Glomerular visceral epithelial cell (primary cell): ENCODE measurements at regions not wholly inside any gene's neighbourhood (a gene's known extent, or its start where the extent isn't known, plus 50 kb on each side); places are given as distances from the start of the nearest gene placed in this dataset.
A peak's percentile ranks its signal among the peaks of the same experiment; 100 is the strongest.

Source experiments
- DNase-seq: peaks from one replicate; pipeline ENCODE4 v3.0.0-alpha.2; 2016; ENCODE audit errors: extremely low spot score

DNA sequence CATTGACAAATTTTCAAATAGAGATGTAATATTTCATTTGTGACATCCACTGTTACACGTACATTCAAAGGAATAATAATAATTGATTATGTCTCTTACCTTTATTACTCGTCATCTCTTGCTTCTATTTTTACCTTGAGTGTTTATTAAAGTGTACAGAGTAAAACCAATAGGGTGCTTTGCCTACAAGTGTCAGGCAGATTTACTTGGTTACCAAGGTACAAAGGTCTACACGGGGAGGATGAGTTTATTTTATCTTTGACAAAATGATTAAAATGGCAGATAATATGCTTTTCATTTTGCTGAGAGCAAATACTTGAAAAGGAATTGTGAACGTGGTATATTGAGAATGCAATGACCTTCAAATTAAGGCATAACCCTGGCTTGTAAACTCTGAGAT is 137.8 kb upstream of the SOX5 start:
- no peak for DNase-seq

- DNase-seq, result no peak
Observed at GRCh38 chr12:24084800-24085199, 135.3 kb upstream of the SOX5 start.

- DNase-seq, result no peak
Observed at GRCh38 chr12:24083838-24084237, 134.4 kb upstream of the SOX5 start.

DNA sequence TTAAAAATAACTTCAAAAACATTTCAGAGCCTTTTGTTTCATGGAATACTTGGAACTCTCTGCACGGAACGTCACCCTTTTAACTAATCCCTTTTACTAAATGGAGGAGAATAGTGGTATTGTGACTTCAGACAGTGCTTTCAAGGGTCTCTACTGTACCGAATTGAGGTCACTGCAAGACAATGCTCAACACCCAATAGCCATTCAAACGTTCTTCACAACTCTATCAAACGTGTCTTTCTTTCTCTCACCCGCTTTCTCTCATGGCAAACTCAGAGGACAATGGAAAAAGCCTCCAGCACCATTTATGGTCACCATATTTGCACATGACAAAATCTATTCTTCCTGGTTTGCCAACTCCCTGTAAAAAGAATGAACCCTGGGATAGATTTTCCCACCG is 132.1 kb upstream of the SOX5 start:
- no peak for DNase-seq

DNA sequence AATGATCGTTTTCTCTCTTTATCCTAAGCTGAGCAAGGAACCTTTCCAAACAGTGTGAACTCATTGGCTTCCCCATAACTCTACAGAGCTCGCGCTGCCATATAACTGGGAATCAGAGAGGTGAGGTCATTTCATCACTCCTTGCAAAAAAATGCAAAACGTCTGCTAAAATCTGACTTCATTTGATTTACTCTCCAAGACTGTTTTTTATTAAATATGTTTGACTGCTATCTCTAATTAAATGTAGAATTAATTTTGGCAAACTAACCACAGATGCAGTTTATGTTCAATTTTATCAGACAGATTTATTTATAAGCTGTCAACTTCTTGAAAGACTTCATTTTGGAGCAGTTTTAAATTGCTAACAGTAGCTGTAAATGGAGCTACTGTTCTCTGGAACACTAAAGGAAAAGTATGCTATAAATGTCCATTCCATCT is 131.6 kb upstream of the SOX5 start:
- DNase-seq, result no peak

DNA sequence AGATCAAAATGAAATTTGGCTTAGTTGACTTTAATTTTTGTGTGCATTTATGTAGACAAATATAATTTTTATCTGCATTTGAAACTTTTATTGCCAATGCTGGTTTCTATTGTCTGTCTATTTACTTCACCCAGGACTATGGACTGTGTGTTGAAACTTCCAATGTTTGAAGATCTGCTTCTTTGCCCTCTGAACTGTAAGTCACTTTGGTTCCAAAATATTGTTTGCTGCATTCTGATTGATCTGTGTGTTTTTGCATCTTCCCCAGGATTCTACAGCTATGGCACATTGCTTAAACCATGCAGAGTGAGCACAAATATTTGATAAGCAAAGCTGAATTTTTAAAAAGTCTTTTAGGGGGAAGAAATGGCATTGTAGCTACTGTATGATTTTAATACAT is 131.0 kb upstream of the SOX5 start:
- DNase-seq, result no peak

DNA sequence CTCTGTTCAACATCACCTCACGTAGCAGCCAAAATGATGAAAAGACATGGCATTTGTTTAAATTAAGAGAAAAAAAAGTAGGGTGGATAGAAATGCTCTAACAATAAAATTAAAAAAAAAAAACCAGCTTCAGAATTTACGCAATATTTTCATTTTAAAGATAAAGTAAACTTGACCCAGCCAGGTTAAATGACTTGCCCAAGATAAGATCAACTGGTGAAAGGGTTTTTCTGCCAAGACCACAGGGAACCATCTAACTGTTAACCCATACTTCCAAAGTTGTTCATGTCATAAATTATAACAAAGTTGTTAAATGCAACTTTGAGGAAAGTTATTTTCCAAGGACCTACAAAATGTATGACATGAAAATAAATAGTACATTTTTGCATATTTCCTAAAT is 129.6 kb upstream of the SOX5 start:
- DNase-seq, result no peak

GRCh38 chr12:24078318-24078765 is 128.9 kb upstream of the SOX5 start:
- DNase-seq, result no peak

- no peak for DNase-seq
Observed at GRCh38 chr12:24077161-24077560, 127.7 kb upstream of the SOX5 start.

- no peak for DNase-seq
Observed at GRCh38 chr12:24075650-24076049, 126.2 kb upstream of the SOX5 start.

DNA sequence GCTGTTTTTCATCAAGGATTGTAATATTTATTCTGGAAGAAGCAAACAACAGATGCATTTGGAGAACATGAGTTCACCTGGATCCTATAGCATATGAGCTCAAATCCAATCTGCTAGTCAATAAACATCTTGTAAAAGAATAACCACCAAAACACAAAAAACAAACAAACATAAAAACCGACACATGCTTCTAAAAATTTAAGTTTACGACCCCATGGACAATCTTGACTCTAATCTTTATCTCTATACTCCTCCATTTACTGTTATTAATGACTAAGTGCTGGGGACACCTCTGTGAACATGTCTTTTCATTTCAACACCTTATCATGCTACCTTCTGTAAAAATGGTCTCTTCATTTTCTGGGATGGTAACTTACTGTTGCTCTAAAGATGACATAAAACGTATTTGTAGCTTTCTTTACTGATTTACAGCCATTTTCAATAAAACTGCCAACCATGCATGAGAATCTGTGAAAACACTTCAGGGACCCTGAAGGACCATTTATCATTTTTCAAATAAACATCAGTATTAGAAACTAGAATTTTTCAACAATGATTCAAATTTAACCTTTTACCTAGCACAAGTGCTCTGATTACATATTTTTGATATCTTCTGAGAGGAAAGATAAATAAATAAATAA is 123.8 kb upstream of the SOX5 start:
- no peak for DNase-seq

DNA sequence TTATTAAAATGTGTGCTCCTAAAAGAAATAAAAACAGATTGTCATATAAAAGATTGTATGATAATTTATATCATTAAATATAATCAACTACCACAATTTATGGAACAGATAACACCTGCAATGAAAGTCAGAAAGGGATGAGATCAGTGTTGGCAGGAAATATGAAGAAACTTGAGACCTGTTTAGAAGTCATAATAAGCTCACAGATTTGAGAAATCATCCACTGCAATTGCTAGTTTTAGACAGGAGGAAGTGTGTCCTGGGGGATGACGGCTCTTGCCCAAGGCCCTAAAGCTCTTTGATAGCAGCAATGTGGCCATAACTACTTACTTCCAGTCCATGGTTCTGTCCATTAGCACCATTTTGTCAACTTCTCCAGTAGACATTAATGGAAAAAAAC is 122.8 kb upstream of the SOX5 start:
- no peak for DNase-seq

- no peak for DNase-seq
Observed at GRCh38 chr12:24071842-24072241, 122.4 kb upstream of the SOX5 start.

- DNase-seq, result no peak
Observed at GRCh38 chr12:24069532-24070395, 120.3 kb upstream of the SOX5 start.

DNA sequence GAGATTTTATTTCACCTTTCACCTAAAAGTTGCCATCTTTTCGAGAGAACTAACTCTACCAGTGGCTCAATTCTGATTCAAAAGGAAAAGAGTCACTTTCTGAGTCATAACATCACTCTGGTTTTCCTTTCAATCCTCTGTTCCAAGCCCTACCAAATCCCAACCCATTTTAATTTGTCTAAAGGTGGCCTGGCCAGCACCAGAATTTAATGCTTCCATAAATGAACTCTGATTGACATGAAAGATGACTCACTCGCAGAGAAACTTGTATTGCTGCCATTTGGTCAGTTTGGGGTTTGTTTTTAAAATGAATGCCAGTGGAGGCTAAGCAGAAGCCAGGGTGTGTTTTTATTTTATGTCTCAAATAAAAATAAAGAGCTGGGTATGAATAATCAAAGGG is 117.4 kb upstream of the SOX5 start:
- peak; percentile 27 for DNase-seq

DNA sequence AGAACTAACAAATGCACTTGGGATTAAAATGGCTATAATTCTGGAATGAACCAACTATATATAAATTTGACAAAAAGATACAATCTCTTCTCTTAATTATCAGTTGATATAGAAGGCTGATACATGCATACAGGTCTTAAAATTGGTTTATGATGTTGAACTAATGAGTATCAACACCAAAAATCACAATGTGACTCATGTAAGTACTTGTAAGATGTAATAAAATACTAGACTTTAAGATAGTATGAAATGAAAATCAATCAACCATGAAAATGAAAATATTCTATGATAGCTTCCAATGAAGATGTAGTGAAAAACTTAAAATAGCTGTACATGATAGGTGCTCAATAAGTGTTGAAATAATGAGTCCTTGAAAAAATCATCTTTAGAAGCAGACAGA is 116.6 kb upstream of the SOX5 start:
- DNase-seq, result no peak

GRCh38 chr12:24062642-24063245 is 113.3 kb upstream of the SOX5 start:
- no peak for DNase-seq

DNA sequence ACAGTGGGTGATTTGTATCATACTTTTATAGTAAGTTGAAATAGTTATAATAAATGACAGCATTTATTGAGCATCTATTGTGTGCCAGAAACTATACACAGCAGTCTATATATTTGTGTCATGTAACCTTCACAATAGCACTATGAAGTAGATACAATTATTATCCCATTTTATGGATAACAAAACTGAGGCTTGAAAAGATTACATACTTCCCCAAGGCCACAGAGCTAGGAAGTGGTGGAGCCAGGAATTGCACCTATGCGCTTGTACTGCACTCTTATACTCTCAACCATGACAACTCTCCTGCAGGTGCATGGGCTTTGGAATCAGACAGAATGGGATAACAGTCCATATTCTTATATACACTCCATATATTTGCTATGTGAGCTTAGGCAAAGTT is 110.6 kb upstream of the SOX5 start:
- no peak for DNase-seq

DNA sequence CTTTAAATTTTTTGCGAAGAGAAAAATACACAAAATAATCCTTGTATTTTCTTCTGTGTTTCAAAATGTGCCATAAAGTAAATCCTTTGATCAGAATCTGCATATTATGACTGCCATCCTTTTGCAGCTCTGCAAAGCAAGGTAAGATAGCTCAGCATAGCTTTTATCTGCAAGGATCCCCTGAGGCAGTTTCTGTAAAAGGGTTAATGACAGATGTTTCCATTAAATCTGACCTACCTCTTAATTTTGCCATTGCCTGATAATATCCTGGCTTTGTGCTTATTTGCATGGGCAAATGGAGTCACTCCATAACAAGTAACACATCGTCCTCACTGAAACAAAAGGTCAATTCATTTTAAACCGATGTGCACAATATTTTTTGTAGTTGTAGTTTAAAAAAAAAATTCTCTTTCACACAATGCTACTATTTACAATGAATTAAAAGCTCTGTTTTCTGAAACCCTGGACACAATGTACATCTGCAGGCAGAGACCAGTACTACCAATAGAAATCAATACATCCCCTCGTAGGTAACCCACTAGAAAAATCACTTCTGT is 108.5 kb upstream of the SOX5 start:
- no peak for DNase-seq

GRCh38 chr12:24055747-24056146 is 106.3 kb upstream of the SOX5 start:
- no peak for DNase-seq

DNA sequence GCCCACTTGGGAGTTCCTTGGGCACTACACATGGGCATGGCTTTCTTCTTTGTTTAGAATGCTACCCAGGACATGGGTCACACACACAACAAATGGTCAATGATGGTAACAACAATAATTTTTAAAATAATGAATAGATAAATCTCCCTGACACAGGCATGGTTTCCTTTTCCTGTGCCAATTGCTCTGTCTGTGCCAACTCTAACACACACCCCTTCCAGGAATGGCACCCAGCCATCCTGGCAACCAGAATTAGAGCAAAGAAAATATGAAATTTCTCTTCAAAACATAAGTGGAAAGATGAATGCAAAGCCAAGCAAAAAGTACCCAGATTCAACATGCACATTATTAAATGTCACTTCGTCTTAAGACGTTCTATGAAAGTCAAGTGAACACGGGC is 104.9 kb upstream of the SOX5 start:
- no peak for DNase-seq

DNA sequence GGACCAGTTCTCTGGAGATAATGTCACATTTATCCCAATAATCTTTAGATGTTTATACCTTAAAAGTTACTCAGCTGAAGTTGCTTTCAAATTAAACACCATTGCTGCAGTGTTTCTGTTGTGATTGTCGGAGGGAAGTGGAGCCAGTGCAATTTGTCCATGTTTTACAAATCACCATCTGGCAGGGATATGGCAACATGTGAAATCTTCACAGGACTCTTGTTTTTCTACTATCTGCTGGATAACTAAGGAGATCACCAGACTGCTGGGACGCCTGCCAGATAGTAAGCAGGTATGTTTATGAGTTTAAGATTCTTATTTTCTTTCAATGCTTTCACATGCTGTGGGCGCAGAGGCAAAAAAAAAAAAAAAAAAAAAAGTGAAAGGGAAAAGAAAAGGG is 100.3 kb upstream of the SOX5 start:
- no peak for DNase-seq

DNA sequence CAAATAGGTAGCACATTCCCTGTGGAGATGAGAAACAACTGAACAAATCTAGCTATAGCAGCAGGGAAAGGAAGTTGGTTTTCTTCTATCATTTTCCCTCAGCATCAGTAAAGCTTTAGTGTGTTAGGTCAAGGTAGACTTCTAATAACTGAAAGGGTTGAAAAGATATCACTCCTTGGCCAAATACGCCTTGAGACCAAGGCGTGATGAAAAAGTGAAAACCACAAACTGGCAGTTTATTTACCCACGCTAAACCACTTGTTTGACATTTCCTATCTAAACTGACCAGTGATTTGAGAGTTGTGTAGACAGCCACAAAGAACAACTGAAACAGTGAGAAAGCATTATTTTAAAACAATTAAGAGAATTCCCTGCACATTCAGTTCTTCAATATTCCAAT is 99.6 kb upstream of the SOX5 start:
- no peak for DNase-seq
